GM13976 (cell line): ENCODE measurements at regions not wholly inside any gene's neighbourhood (a gene's known extent, or its start where the extent isn't known, plus 50 kb on each side); places are given as distances from the start of the nearest gene placed in this dataset.

Experiments
- DNase-seq: peaks from one replicate; pipeline ENCODE4 v3.0.0; 2012; ENCODE audit warnings: low spot score
- CTCF ChIP-seq: IDR thresholded peaks from 2 replicates; pipeline ENCODE4 v1.5.1; 2012; ENCODE audit warnings: borderline replicate concordance, mild to moderate bottlenecking; ENCODE audit not compliant: insufficient read depth; ENCODE audit errors: extremely low read depth, missing control alignments, control extremely low read depth
- in situ Hi-C: fragments of 300-500 bp; cut with MboI; formaldehyde crosslinking; loops from one replicate; pipeline ENCODE4 v1.12.0; 2022; ENCODE audit warnings: low sequenced_read_pairs, mixed read lengths, inconsistent platforms; ENCODE audit not compliant: unreplicated experiment

- no peak for TF ChIP-seq CTCF
- in situ Hi-C loops = no loop called here
- no peak for DNase-seq
Measured at GRCh38 chr2:128455721-128456050, 137.0 kb upstream of the HS6ST1 start.

GRCh38 chr2:128456281-128456680 lies 137.6 kb upstream of the HS6ST1 start:
- DNase-seq = no peak
- in situ Hi-C loops = no loop called here
- no peak for TF ChIP-seq CTCF

GRCh38 chr2:128457006-128457604 lies 138.4 kb upstream of the HS6ST1 start:
- TF ChIP-seq CTCF = no peak
- in situ Hi-C loops = no loop called here
- DNase-seq = no peak

- in situ Hi-C loops = no loop called here
- DNase-seq = no peak
- TF ChIP-seq CTCF = no peak
Measured at GRCh38 chr2:128457716-128458115, 139.0 kb upstream of the HS6ST1 start.

- no peak for DNase-seq
- no peak for TF ChIP-seq CTCF
- in situ Hi-C loops = no loop called here
Measured at GRCh38 chr2:128458505-128458904, 139.8 kb upstream of the HS6ST1 start.

- no peak for TF ChIP-seq CTCF
- DNase-seq = no peak
- in situ Hi-C loops = no loop called here
Measured at GRCh38 chr2:128464456-128464855, 145.8 kb upstream of the HS6ST1 start.
